AG09309 (cell line): ENCODE measurements at regions not wholly inside any gene's neighbourhood (a gene's known extent, or its start where the extent isn't known, plus 50 kb on each side); places are given as distances from the start of the nearest gene placed in this dataset.

Experiments
- DNase-seq: peaks from one replicate; pipeline ENCODE4 v3.0.0-alpha.2; 2010; ENCODE audit warnings: low read depth
- H3K4me3 ChIP-seq: 2 replicates; pipeline ENCODE4 v1.5.1; 2011; ENCODE audit warnings: mild to moderate bottlenecking, low read depth, low read length, moderate library complexity; ENCODE audit not compliant: control insufficient read depth
- TF ChIP-seq, protein P1 (sequence below): IDR thresholded peaks from 2 replicates; pipeline ENCODE4 v1.5.1; 2011; ENCODE audit warnings: mild to moderate bottlenecking, low read depth, low read length, inconsistent platforms; ENCODE audit not compliant: insufficient read depth, control insufficient read depth; ENCODE audit errors: missing control alignments

DNA sequence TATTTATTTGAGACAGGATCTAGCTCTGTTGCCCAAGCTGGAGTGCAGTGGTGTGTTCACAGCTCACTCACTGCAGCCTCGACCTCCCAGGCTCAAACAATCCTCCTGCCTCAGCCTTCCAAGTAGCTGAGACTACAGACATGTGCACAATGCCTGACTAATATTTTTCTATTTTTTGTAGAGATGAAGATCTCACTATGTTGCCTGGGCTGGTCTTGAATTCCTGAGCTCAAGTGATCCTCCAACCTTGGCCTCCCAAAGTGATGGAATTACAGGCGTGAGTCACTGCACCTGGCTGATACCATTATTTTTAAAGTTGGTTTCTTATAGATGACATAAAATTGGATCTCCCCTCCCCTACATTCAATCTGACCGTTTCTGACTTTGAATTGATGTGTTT lies 139.5 kb upstream of the RGMA start:
- DNase-seq, result no peak
- TF ChIP-seq, protein P1, sequence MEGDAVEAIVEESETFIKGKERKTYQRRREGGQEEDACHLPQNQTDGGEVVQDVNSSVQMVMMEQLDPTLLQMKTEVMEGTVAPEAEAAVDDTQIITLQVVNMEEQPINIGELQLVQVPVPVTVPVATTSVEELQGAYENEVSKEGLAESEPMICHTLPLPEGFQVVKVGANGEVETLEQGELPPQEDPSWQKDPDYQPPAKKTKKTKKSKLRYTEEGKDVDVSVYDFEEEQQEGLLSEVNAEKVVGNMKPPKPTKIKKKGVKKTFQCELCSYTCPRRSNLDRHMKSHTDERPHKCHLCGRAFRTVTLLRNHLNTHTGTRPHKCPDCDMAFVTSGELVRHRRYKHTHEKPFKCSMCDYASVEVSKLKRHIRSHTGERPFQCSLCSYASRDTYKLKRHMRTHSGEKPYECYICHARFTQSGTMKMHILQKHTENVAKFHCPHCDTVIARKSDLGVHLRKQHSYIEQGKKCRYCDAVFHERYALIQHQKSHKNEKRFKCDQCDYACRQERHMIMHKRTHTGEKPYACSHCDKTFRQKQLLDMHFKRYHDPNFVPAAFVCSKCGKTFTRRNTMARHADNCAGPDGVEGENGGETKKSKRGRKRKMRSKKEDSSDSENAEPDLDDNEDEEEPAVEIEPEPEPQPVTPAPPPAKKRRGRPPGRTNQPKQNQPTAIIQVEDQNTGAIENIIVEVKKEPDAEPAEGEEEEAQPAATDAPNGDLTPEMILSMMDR, result no peak
- H3K4me3 ChIP-seq, result no peak overlapping the region

GRCh38 chr15:93223803-93224202 lies 134.8 kb upstream of the RGMA start:
- H3K4me3 ChIP-seq, result no peak overlapping the region
- DNase-seq, result no peak
- TF ChIP-seq, protein P1, result no peak

GRCh38 chr15:93221759-93222158 lies 132.7 kb upstream of the RGMA start:
- TF ChIP-seq, protein P1, result no peak
- DNase-seq, result no peak
- no peak overlapping the region for H3K4me3 ChIP-seq

DNA sequence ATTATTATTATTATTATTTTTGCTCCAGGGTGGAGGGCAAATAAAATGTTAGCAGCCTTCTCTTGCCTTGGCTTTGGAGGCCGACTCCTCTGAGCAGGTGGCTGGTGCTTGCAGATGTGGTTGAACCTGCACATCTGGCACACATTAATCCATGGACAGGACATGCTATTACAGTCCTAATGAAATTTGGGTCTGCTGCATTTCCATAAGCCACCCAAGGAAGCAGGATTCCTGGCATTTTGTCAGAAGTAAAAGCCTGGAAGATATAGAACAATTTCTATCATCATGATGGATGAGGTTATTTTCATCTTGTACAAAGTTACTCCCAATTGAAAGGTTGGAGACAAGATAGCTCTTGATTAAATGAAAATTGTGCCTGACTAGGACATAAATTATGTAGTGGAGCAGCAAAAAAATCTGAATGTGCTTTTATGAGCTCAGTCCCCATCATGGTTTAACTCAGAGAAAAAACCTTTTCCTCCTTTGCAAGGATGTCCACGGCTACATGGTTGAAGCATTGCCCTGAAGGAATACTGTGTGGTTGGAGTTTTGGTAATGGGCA lies 130.9 kb upstream of the RGMA start:
- TF ChIP-seq, protein P1, result no peak

GRCh38 chr15:93217343-93217742 lies 128.3 kb upstream of the RGMA start:
- no peak for DNase-seq
- TF ChIP-seq, protein P1, result no peak
- H3K4me3 ChIP-seq, result no peak overlapping the region

More for the DNA sequence above, 130.9 kb upstream of the RGMA start:
- no peak overlapping the region for H3K4me3 ChIP-seq
- no peak for DNase-seq

- TF ChIP-seq, protein P1, result no peak
- no peak for DNase-seq
- no peak overlapping the region for H3K4me3 ChIP-seq
Observed at GRCh38 chr15:93214106-93214505, 125.1 kb upstream of the RGMA start.

- TF ChIP-seq, protein P1, result no peak
- no peak overlapping the region for H3K4me3 ChIP-seq
- no peak for DNase-seq
Observed at GRCh38 chr15:93213281-93213680, 124.3 kb upstream of the RGMA start.
